DND-41 (cell line): ENCODE measurements at regions not wholly inside any gene's neighbourhood (a gene's known extent, or its start where the extent isn't known, plus 50 kb on each side); places are given as distances from the start of the nearest gene placed in this dataset.

Experiments used
- CTCF ChIP-seq: IDR thresholded peaks from 2 replicates; pipeline ENCODE4 v1.5.1; 2012; ENCODE audit warnings: borderline replicate concordance, low read length, moderate library complexity, mild to moderate bottlenecking; ENCODE audit not compliant: poor library complexity, severe bottlenecking; ENCODE audit errors: extremely low read depth
- EZH2 ChIP-seq: IDR thresholded peaks from 3 replicates; pipeline ENCODE4 v1.6.1; 2012; ENCODE audit warnings: borderline replicate concordance, low read depth, mild to moderate bottlenecking, moderate library complexity, low read length, inconsistent platforms; ENCODE audit not compliant: severe bottlenecking

- TF ChIP-seq CTCF: peak; percentile 38
- TF ChIP-seq EZH2: no peak
Observed at GRCh38 chr2:145484448-145485097, 964.7 kb upstream of the ZEB2 start.
